GM19468 (cell line): ENCODE measurements at regions not wholly inside any gene's neighbourhood (a gene's known extent, or its start where the extent isn't known, plus 50 kb on each side); places are given as distances from the start of the nearest gene placed in this dataset.

Experiments used
- ATAC-seq: cut with Tn5 transposase; IDR thresholded peaks from one replicate; pipeline ENCODE4 v1.9.1; 2021; ENCODE audit warnings: mild to moderate bottlenecking, moderate library complexity, moderate number of reproducible peaks; ENCODE audit not compliant: unreplicated experiment; ENCODE audit errors: extremely low read depth

DNA sequence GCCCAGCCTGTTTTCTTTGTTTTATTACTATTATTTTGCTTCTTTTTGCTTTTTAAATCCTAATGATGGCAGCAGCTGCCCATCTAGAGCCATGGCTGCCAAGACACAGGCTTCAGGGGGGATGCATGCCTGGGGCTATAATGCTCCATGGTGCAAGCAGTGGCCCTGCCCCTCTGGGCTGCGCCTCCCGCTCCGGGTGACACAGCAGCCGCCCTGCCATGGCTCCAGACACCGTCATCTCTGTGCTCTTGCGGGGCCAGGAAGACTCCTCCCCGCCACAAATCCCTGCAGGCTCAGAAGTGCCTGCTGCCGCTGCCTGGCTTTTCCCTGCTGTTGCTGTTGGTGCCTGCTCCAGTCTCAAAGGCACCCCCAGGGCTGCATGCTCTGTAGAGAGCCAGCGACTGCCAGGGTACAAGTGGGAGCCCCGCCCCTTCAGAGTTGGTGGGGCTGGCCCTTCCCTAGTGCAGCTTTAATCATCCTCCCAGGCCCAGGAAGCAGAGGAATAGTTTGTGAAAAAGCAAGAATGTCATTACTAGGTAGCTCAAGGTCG is 581.5 kb downstream of the FGF9 start:
- ATAC-seq, result no peak

- ATAC-seq, result no peak
These were observed 582.2 kb downstream of the FGF9 start for GRCh38 chr13:22253107-22253506.

DNA sequence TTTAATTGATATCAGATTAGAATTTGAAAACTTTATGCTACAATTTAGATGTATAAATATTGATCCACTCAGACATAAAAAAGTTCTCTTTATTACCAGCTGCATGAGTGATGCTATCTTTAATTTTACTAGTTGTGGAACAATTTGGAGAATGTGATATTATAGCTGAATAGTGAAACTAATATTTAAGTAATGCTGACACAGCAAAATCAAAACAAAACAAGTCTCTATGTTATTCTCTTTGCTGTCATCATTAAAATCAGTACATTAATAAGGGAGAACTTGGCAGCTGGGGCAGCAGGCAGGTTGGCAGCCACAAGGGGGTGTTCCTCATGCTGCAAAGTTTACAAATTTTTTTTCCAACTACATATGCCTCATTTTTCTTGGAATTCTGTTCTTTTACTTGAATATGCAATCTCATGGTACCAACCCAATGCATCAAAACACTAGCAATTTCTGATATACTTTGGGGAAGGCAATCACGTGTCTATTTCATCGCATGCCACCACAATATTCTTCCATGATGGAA is 585.3 kb downstream of the FGF9 start:
- ATAC-seq, result no peak

DNA sequence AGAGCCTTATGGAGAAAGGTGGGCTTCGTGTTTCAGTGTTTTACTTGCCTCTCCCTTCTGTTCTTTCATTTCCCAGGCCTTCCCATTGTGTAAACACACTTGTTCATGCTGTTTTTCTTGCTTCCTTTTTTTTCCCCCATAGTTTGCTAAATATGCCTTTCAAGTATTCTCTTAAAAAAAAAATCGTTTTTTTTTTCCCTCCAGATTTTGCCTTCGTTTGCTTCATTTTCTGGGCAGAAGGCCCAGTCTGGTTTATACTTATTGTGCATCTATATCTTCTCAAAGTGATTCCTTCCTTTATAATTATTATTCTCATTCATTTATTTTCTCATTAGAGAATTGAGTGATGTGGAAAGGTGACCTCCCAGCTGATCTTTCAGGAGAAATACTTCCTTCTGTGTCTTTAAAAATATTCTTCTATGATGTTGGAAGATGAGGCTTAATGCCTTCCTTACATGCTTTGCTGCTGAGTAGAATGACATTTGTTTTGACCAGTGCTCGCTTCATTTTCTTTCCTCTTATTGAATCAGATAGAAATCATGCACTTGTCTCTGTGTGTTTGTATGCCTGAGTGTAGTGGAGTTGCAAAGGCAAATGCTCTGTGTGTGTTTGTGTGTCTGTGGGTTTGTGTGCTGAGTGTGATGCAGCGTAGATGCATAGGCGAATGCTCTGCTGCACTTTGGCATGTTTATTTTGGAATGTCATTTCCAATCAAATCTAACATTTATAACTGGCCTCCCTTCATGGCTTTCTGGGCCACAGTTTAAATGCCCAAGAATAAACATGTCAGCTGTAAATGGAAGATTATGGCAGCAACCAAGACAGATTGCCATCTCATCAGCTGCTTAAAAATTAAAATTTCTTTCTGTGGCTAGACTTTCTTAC is 591.4 kb downstream of the FGF9 start:
- no peak for ATAC-seq

DNA sequence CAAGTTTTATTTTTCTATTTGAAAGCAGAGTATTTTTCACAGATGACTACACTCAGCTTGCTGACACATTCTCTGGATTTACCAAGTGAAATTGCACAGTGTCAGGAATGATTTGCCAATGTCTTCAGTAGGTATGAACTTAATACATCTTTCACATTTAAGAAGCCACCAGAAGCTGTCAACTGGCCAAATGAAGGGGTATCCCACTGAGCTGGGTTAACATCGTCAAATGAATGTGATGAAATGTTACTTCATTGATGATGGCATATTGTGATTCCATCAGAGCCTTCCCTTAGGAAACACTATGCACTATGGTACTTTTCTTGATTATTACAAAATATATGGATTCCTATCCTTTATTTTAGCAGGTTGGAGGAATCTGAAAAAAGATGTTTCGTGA is 592.3 kb downstream of the FGF9 start:
- ATAC-seq, result no peak

- ATAC-seq, result no peak
These were observed 594.7 kb downstream of the FGF9 start for GRCh38 chr13:22265563-22265962.

DNA sequence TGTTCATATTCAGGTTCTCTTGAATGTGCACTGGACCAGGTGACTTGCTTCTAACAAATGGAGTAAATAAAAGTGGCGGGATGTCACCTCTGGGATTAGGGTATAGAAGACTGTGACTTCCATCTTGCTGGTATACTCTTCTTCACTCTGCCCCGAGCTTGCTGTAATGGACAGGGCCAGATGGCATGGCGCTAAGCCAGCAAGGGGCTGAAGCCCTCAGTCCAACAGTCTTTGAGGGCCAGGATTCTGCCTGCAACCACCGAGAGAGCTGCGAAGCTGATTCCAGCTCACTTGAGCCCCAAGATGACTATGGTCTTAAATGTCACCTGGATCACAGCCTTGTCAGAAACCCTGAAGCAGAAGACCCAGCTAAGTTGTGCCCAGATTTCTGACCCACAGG is 600.0 kb downstream of the FGF9 start:
- no peak for ATAC-seq

DNA sequence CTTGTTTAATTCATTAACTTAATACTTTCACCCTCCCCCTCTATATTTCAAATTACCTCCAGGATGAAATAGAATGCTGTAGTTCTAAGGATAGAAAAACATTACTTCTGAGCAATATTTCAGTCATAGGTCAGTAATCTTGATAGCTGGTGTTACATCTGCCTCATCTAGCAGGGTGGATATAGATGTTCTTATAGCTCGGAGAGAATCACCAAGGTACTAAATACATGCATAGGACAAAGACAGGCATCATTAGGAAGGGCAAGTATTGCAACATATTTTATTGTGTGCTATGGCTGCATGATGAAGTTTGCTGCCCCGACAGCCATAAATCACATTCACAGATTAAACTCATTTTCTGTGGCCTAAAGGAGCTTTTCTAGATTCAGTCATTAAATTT is 601.0 kb downstream of the FGF9 start:
- ATAC-seq, result no peak

DNA sequence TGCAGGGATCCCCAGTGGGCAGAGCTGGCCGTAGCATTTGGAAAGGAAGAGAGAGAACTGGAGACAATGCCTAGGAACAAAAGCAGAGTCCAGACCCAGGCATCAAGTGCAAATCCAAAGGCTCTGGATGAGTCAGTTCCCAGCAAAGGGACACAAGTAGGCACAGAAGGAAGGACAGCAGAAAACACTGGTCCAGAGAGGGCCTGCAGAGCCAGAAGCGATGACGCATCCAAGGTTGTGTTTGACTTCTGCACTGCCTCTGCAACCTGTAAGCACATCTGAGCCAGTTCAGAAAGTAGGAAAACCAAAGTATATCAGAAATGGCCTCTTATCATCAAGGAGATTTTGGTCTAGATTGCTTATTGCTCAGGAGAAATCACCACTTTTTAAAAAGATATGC is 604.5 kb downstream of the FGF9 start:
- ATAC-seq, result no peak

DNA sequence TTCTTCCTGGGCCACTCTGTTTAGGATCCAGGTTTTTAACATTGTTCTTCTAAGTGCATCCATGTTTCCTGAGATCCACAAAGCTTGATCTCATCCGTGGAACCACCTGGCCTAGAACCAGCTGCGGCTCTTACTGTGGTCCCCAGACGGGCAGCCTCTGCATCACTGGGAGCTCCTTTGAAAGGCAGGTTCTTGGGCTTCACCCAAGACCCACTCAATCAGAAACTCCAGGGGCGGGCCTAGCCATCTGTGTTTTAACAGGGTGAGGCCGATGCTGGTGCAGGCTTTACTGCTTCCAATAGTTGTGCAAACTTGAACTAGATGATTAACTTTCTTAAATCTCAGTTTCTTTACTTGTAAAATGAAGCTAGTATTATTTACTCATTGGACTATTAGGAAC is 605.7 kb downstream of the FGF9 start:
- no peak for ATAC-seq

GRCh38 chr13:22278336-22278929 is 607.6 kb downstream of the FGF9 start:
- ATAC-seq, result no peak

DNA sequence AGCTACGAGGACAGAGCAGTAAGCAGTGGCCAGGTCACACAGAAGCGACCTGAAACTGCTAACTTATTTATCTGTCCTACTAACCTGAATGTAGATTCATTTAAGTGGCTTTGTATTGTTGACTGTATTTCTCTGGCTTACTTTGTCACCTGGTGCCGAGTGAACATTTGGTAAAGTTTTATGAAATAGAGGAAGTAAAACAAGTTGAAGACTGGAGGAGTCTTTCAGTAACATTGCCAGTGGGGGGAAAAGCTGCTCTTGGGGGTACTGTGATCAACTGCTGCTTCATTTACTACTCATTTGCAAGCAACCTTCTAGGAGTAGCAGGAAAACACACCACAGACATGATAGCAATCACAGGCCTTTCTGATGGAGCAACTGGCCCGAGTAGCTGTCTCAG is 615.0 kb downstream of the FGF9 start:
- ATAC-seq, result no peak

GRCh38 chr13:22286338-22286737 is 615.5 kb downstream of the FGF9 start:
- ATAC-seq, result no peak

- ATAC-seq, result no peak
These were observed 616.6 kb downstream of the FGF9 start for GRCh38 chr13:22287343-22287920.

- no peak for ATAC-seq
These were observed 617.6 kb downstream of the FGF9 start for GRCh38 chr13:22288496-22288895.

GRCh38 chr13:22289711-22290110 is 618.8 kb downstream of the FGF9 start:
- no peak for ATAC-seq

DNA sequence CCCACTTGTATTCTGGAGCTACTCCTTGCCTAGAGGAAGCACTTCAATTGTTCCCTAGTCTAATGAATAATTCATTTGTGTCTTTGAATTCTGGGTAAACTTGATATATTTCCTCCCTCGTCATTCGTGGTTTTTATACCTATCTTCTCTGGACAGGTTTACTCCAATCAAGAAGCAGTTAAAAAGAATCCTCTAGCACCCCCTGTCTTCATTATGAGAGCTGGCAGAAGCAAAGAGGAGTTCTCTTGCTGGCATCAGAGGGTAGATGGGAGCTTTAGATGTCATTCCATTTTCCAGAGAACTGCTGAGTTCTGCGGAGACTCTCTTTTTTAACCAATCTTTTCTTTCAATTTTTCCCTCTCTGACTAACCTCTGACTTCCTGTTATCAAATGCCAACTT is 627.7 kb downstream of the FGF9 start:
- no peak for ATAC-seq

DNA sequence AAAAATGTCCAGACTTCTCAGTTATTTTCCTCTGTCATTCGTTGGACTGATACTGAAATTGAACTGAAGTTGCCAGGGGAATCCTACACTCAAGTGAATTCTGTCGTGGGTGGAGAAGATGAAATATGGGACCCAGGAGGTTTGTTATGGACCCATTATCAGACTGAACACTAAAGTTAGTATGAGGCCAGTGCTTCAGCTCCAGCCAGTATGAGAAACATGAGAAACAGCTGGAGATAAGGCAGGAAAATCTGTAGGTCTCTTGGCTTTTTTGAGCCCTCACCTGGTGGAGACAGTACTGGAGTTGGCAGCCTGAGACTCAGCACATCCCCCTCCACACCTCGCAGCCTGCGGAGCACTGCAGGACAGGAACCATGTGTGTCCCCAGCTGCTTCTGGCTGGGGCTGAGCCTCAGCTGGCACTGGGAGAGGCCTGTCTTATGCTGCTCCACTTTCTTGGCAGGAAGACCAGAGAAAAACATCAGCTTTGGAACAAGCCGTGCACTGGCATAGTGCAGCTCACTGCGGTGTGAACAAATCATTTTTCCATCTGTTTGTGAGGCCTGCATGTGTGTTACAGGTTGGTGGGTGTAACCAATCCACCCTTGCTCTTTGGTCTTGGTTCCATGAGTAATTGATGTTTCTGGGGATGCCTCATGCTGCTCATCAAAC is 641.0 kb downstream of the FGF9 start:
- ATAC-seq, result no peak

- ATAC-seq, result no peak
These were observed 641.5 kb downstream of the FGF9 start for GRCh38 chr13:22312405-22312803.

DNA sequence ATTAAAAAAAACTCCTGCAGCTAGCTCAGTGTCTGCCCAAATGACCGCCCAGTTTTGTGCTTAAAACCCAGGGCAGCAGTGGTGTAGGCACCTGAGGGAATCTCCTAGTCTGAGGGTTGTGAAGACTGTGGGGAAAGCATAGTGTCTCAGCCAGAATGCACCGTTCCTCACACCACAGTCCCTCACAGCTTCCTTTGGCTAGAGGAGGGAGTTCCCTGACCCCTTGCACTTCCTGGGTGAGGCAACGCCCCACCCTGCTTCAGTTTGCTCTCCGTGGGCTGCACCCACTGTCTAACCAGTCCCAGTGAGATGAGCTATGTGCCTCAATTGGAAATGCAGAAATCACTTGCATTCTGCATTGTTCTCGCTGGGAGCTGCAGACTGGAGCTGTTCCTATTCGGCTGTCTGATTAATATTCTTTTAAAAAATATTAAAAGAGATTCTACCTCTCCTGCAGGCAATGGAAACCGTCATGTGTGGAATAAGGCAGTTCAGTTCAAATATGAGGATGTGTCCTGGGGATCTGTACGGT is 645.7 kb downstream of the FGF9 start:
- ATAC-seq, result no peak
